Natural killer cell (primary cell): ENCODE measurements at regions not wholly inside any gene's neighbourhood (a gene's known extent, or its start where the extent isn't known, plus 50 kb on each side); places are given as distances from the start of the nearest gene placed in this dataset.

Experiments
- ATAC-seq, 3 donors: fragments of 150-1000 bp in 2 of 3; fragments of 200-7000 bp in 1 of 3; cut with Tn5 transposase; 1 replicate in 1 of 3; 2 replicates in 2 of 3; pipeline ENCODE4 v1.10.0; 2021; ENCODE audit warnings: mild to moderate bottlenecking in 2 of 3, moderate library complexity in 2 of 3
- DNase-seq, 2 donors: peaks; one replicate each; pipeline versions ENCODE4 v3.0.0 to v3.0.0-alpha.2; 2013 to 2021; ENCODE audit warnings: mixed read lengths in 1 of 2
- H3K27ac ChIP-seq: one replicate; pipeline ENCODE4 v1.5.1; 2013; ENCODE audit warnings: mild to moderate bottlenecking, low read length
- H3K27me3 ChIP-seq: one replicate; pipeline ENCODE4 v1.6.1; 2013; ENCODE audit warnings: low read length; ENCODE audit not compliant: control insufficient read depth, insufficient read depth
- H3K36me3 ChIP-seq: one replicate; pipeline ENCODE4 v1.6.1; 2013; ENCODE audit warnings: low read length; ENCODE audit not compliant: control insufficient read depth, insufficient read depth
- H3K4me1 ChIP-seq: one replicate; pipeline ENCODE4 v1.6.1; 2013; ENCODE audit warnings: low read length; ENCODE audit not compliant: control insufficient read depth, insufficient read depth
- H3K4me3 ChIP-seq: one replicate; pipeline ENCODE4 v1.5.1; 2013; ENCODE audit warnings: low read length
- H3K9me3 ChIP-seq: one replicate; pipeline ENCODE4 v1.6.1; 2013; ENCODE audit warnings: low read length; ENCODE audit not compliant: control insufficient read depth, insufficient read depth
- H3K27ac Mint-ChIP-seq, 2 donors: one replicate each; pipeline ENCODE4 v1.8.0; 2022; ENCODE audit warnings: mild to moderate bottlenecking in 2 of 2, mixed read lengths in 2 of 2, moderate library complexity in 1 of 2
- H3K27me3 Mint-ChIP-seq, 2 donors: one replicate each; pipeline ENCODE4 v1.8.0; 2022; ENCODE audit warnings: low read depth in 2 of 2, mixed read lengths in 2 of 2
- H3K36me3 Mint-ChIP-seq: one replicate; pipeline ENCODE4 v1.8.0; 2022; ENCODE audit warnings: mixed read lengths
- H3K4me1 Mint-ChIP-seq, 2 donors: one replicate each; pipeline ENCODE4 v1.8.0; 2022; ENCODE audit warnings: mixed read lengths in 2 of 2
- H3K4me3 Mint-ChIP-seq: one replicate; pipeline ENCODE4 v1.8.0; 2022; ENCODE audit warnings: mild to moderate bottlenecking, moderate library complexity, mixed read lengths
- H3K9me3 Mint-ChIP-seq, 2 donors: one replicate each; pipeline ENCODE4 v1.8.0; 2022; ENCODE audit warnings: mixed read lengths in 2 of 2
- WGBS: methylation state at CpG from one replicate; pipeline ENCODE4 v1.1.7; 2013; ENCODE audit warnings: missing lambda C conversion rate; ENCODE audit not compliant: insufficient coverage; 5-methylcytosine and 5-hydroxymethylcytosine counted together
- intact Hi-C: fragments of 100-400 bp; cut with micrococcal nuclease; formaldehyde crosslinking; loops from one replicate; pipeline ENCODE4 v1.14.2; 2022
- TF ChIP-seq, protein P1 (sequence below): fragments of 200-600 bp; IDR thresholded peaks from one replicate; pipeline ENCODE4 v1.8.0; 2022; ENCODE audit warnings: antibody characterized with exemption

GRCh38 chr1:228646717-228647522, 88.4 kb upstream of the RHOU start:
- no peaks in the 10 kb centered on the region for H3K36me3 ChIP-seq
- Mint-ChIP-seq H3K27ac (peak overlapping the region; percentile 70 to 84), H3K36me3 (no peaks in the 10 kb centered on the region), H3K4me1 (peaks cover 31 to 32% of the 10 kb centered on the region in 2 donors), H3K27me3 (peaks cover 50 to 52% of the 10 kb centered on the region in 2 donors), H3K4me3 (peak overlapping the region; percentile 95), H3K9me3 (no peaks in the 10 kb centered on the region)
- no peak overlapping the region for H3K27ac ChIP-seq
- ATAC-seq (peak; percentile 79 to 84 (median 80)), DNase-seq (peak; percentile 24 to 73)
- intact Hi-C loops = no loop called here
- WGBS = under 1% methylated on average over 49 of the region's 49 CpGs
- peak overlapping the region; percentile 54 for H3K4me3 ChIP-seq
- H3K9me3 ChIP-seq = no peaks in the 10 kb centered on the region
- TF ChIP-seq, protein P1, sequence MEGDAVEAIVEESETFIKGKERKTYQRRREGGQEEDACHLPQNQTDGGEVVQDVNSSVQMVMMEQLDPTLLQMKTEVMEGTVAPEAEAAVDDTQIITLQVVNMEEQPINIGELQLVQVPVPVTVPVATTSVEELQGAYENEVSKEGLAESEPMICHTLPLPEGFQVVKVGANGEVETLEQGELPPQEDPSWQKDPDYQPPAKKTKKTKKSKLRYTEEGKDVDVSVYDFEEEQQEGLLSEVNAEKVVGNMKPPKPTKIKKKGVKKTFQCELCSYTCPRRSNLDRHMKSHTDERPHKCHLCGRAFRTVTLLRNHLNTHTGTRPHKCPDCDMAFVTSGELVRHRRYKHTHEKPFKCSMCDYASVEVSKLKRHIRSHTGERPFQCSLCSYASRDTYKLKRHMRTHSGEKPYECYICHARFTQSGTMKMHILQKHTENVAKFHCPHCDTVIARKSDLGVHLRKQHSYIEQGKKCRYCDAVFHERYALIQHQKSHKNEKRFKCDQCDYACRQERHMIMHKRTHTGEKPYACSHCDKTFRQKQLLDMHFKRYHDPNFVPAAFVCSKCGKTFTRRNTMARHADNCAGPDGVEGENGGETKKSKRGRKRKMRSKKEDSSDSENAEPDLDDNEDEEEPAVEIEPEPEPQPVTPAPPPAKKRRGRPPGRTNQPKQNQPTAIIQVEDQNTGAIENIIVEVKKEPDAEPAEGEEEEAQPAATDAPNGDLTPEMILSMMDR = no peak
- H3K27me3 ChIP-seq = peaks cover 50% of the 10 kb centered on the region
- H3K4me1 ChIP-seq = peaks cover 26% of the 10 kb centered on the region

DNA sequence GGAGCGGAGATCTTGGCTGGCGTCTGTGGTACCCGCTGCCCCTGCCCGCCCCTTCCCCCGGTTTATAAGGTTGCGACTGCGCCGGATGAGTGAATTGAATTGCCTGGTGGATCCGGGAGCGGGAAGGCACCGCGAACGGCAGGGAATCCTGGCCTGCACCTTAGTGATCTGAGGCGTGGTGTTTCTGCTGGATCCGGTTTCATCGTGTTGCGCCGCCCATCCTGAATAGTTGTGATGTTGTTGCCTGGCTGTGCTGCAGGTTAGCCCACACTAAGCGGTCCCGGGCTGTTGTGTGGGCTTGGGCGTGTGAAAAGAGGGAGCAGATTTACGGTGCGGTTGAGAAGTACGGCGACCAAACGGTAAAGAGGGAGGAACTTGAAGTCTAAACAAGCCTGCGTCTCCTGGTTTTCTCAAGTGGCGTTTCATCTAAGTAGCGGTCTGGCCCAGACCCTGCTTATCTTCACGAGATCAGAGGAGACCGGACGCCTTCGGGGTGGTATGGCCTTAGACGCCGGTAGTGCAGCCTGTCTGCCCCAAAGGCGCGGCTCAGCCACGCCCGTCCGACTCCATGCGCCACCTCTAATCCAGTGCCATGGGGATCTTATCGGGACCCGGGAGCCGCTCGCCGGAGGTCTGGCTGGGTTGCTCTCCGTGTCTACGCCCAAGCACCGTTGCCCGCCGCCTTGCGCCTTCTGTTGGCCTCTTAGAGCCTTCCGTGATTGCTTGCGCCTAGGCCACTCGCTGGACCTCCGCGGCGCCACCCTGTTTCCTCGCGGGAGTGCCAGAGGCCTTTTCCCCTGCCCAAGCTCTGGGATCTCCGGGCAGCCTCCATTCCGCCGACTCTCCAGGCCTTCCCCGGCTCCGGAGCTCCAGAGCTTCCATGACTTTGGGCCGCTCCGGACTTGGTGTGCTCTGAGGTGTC, 87.5 kb upstream of the RHOU start:
- ATAC-seq = peak; percentile 35 to 43 (median 35)
- WGBS = 2% methylated on average over 67 of the region's 67 CpGs
- no peaks in the 10 kb centered on the region for H3K36me3 Mint-ChIP-seq
- Histone ChIP-seq H3K36me3 (no peaks in the 10 kb centered on the region), H3K27me3 (peaks cover 56% of the 10 kb centered on the region), H3K4me1 (peaks cover 26% of the 10 kb centered on the region), H3K4me3 (peak overlapping the region; percentile 54), H3K9me3 (no peaks in the 10 kb centered on the region), H3K27ac (no peak overlapping the region)
- DNase-seq = peak in 1 of 2 donors; percentile 50
- H3K9me3 Mint-ChIP-seq = no peaks in the 10 kb centered on the region
- peaks cover 55 to 59% of the 10 kb centered on the region in 2 donors for H3K27me3 Mint-ChIP-seq
- H3K4me3 Mint-ChIP-seq = peak overlapping the region; percentile 95
- intact Hi-C loops = no loop called here
- TF ChIP-seq, protein P1 = no peak
- H3K4me1 Mint-ChIP-seq = peaks cover 31 to 32% of the 10 kb centered on the region in 2 donors
- H3K27ac Mint-ChIP-seq = peak overlapping the region; percentile 70 to 84

DNA sequence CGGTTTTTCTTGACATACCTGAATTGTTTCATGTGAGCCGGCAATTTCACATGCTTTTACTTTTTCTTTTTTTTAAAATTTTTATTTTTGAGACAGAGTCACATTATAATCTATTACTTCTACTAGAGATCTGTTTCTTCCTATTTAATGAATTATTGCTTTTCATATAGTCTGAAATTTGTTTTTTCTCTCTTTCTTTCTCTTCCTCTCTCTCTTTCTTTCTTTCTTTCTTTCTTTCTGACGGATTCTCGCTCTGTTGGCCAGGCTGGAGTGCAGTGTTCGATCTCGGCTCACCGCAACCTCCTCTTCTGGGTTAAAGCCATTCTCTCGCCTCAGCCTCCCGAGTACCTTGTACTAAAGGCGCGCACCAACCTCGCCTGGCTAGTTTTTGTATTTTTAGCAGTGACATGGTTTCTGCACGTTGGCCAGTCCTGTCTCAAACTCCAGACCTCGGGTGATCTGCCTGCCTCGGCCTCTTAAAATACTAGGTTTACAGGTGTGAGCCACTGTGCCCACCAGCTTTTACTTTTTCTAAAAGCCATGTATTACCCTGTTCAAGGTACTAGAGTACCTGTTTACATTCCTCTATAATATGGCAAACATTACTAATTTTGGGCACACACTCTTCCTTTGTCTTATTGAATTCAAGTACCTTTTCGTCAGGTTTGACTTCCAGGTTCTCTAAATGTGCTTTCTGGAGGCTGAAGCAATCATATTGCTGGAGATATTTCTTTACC, 86.5 kb upstream of the RHOU start:
- H3K27ac Mint-ChIP-seq = peak overlapping the region; percentile 6 to 84
- H3K9me3 ChIP-seq = no peaks in the 10 kb centered on the region
- peaks cover 55 to 59% of the 10 kb centered on the region in 2 donors for H3K27me3 Mint-ChIP-seq
- peaks cover 59% of the 10 kb centered on the region for H3K27me3 ChIP-seq
- DNase-seq (no peak), ATAC-seq (no peak)
- no peak overlapping the region for H3K4me3 ChIP-seq
- peaks cover 26% of the 10 kb centered on the region for H3K4me1 ChIP-seq
- no peaks in the 10 kb centered on the region for H3K36me3 Mint-ChIP-seq
- 55% methylated on average over 16 of the region's 16 CpGs for WGBS
- peak overlapping the region; percentile 95 for H3K4me3 Mint-ChIP-seq
- H3K4me1 Mint-ChIP-seq = peaks cover 31 to 32% of the 10 kb centered on the region in 2 donors
- no peak overlapping the region for H3K27ac ChIP-seq
- intact Hi-C loops = no loop called here
- no peaks in the 10 kb centered on the region for H3K9me3 Mint-ChIP-seq
- TF ChIP-seq, protein P1 = no peak
- no peaks in the 10 kb centered on the region for H3K36me3 ChIP-seq
